Glutamatergic neuron (in vitro differentiated cells): ENCODE measurements at regions not wholly inside any gene's neighbourhood (a gene's known extent, or its start where the extent isn't known, plus 50 kb on each side); places are given as distances from the start of the nearest gene placed in this dataset.

Source experiments
- DNase-seq: peaks from one replicate; pipeline ENCODE4 v3.0.0; 2022
- H3K27ac Mint-ChIP-seq: one replicate; pipeline ENCODE4 v1.8.0; 2020; ENCODE audit warnings: mild to moderate bottlenecking, mixed read lengths, inconsistent platforms; ENCODE audit not compliant: unreplicated experiment
- H3K27me3 Mint-ChIP-seq: one replicate; pipeline ENCODE4 v1.8.0; 2020; ENCODE audit warnings: mild to moderate bottlenecking, moderate library complexity, mixed read lengths, inconsistent platforms; ENCODE audit not compliant: unreplicated experiment
- H3K36me3 Mint-ChIP-seq: one replicate; pipeline ENCODE4 v1.8.0; 2020; ENCODE audit warnings: mild to moderate bottlenecking, mixed read lengths, inconsistent platforms; ENCODE audit not compliant: unreplicated experiment
- H3K4me1 Mint-ChIP-seq: one replicate; pipeline ENCODE4 v1.8.0; 2020; ENCODE audit warnings: mild to moderate bottlenecking, low read depth, mixed read lengths, inconsistent platforms; ENCODE audit not compliant: unreplicated experiment
- H3K4me3 Mint-ChIP-seq: one replicate; pipeline ENCODE4 v1.8.0; 2020; ENCODE audit warnings: mild to moderate bottlenecking, mixed read lengths, inconsistent platforms; ENCODE audit not compliant: unreplicated experiment
- H3K9me3 Mint-ChIP-seq: one replicate; pipeline ENCODE4 v1.8.0; 2020; ENCODE audit warnings: mild to moderate bottlenecking, moderate library complexity, mixed read lengths, inconsistent platforms; ENCODE audit not compliant: unreplicated experiment
- CTCF ChIP-seq: fragments of 200-600 bp; sonication (generic); IDR thresholded peaks from one replicate; pipeline ENCODE4 v1.5.0; 2021; ENCODE audit not compliant: partially characterized antibody, unreplicated experiment

DNA sequence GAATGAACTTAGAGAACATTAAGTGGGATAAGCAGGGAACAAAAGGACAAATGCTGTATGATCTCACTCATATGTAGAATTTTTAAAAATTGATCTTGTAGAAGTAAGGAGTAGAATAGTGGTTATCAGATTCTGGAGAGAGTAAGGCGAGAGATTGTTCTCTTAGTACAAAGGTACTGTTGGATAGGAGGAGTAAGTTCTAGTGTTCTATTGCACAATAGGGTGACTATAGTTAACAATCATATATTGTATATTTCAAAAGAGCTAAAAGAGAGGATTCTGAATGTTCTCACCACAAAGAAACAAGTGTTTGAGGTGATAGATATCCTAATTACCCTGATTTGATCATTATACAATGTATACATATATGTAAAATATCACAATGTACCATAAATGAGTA, 735.9 kb downstream of the NCAM2 start:
- Mint-ChIP-seq H3K9me3 (peaks cover 2% of the 10 kb centered on the region), H3K36me3 (no peaks in the 10 kb centered on the region), H3K27ac (no peak overlapping the region), H3K4me3 (no peak overlapping the region), H3K27me3 (no peaks in the 10 kb centered on the region), H3K4me1 (no peaks in the 10 kb centered on the region)
- no peak for DNase-seq
- no peak for TF ChIP-seq CTCF

DNA sequence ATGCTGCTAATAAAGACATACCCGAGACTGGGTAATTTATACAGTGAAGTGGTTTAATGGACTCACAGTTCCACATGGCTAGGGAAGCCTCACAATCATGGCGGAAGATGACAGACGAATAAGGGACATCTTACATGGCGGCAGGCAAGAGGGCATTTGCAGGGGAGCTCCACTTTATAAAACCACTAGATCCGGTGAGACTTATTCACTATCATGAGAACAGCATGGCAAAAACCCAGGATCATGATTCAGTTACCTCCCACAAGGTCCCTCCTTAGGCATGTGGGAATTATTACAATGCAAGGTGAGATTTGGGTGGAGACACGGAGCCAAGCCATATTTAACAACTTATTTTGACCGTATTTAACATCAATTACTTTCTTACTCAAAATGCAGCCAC, 739.0 kb downstream of the NCAM2 start:
- no peak overlapping the region for H3K4me3 Mint-ChIP-seq
- no peak overlapping the region for H3K27ac Mint-ChIP-seq
- TF ChIP-seq CTCF, result no peak
- peaks cover 2% of the 10 kb centered on the region for H3K27me3 Mint-ChIP-seq
- no peaks in the 10 kb centered on the region for H3K9me3 Mint-ChIP-seq
- no peaks in the 10 kb centered on the region for H3K4me1 Mint-ChIP-seq
- no peaks in the 10 kb centered on the region for H3K36me3 Mint-ChIP-seq
- DNase-seq, result no peak

- Mint-ChIP-seq H3K4me1 (no peaks in the 10 kb centered on the region), H3K27ac (no peak overlapping the region), H3K36me3 (no peaks in the 10 kb centered on the region), H3K27me3 (peaks cover 2% of the 10 kb centered on the region), H3K9me3 (no peaks in the 10 kb centered on the region), H3K4me3 (no peak overlapping the region)
- DNase-seq, result no peak
- no peak for TF ChIP-seq CTCF
Measured at GRCh38 chr21:21740207-21740606, 742.0 kb downstream of the NCAM2 start.

GRCh38 chr21:21750124-21750825, 752.1 kb downstream of the NCAM2 start:
- Mint-ChIP-seq H3K9me3 (no peaks in the 10 kb centered on the region), H3K36me3 (no peaks in the 10 kb centered on the region), H3K27me3 (peaks cover 2% of the 10 kb centered on the region), H3K4me3 (no peak overlapping the region), H3K4me1 (no peaks in the 10 kb centered on the region), H3K27ac (no peak overlapping the region)
- TF ChIP-seq CTCF, result no peak
- no peak for DNase-seq

DNA sequence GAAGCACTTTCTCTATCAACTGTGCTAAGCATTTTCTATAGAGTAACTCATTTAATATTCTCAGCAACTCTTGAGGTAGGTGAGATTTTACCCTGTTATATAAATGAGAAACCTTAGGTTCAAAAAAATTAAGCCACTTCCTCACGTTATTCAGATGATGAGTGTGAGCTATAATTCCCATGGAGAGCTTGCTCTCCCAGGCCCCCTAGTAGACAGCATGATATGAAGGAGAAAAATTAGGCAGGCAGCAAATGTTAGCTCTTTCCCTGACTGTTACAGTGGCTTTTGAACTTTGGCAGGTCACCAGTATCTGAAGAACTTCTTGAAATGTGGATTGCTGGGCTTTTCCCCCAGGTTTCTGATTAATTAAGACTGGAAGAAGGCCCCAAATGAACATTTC, 753.1 kb downstream of the NCAM2 start:
- Mint-ChIP-seq H3K27ac (no peak overlapping the region), H3K36me3 (no peaks in the 10 kb centered on the region), H3K4me1 (no peaks in the 10 kb centered on the region), H3K4me3 (no peak overlapping the region), H3K9me3 (no peaks in the 10 kb centered on the region), H3K27me3 (peaks cover 2% of the 10 kb centered on the region)
- no peak for DNase-seq
- TF ChIP-seq CTCF, result no peak
